ENCODE measurements at regions not wholly inside any gene's neighbourhood (a gene's known extent, or its start where the extent isn't known, plus 50 kb on each side); places are given as distances from the start of the nearest gene placed in this dataset.

GRCh38 chr14:99043267-99043615, 228.8 kb downstream of the BCL11B start:
- no peak for DNase-seq (ENCODE audit: low read depth)
- no peak overlapping the region for H3K4me3 ChIP-seq (ENCODE audit: low read depth, low read length)
- TF ChIP-seq CTCF (IDR thresholded peaks at IDR 0.05; ENCODE audit: control insufficient read depth, extremely low read depth, insufficient read depth): no peak

GRCh38 chr14:99043756-99044155, 228.2 kb downstream of the BCL11B start:
- DNase-seq (ENCODE audit: low read depth): no peak
- TF ChIP-seq CTCF (IDR thresholded peaks at IDR 0.05; ENCODE audit: control insufficient read depth, extremely low read depth, insufficient read depth): no peak
- H3K4me3 ChIP-seq (ENCODE audit: low read depth, low read length): no peak overlapping the region

- no peak overlapping the region for H3K4me3 ChIP-seq (ENCODE audit: low read depth, low read length)
- no peak for TF ChIP-seq CTCF (IDR thresholded peaks at IDR 0.05; ENCODE audit: control insufficient read depth, extremely low read depth, insufficient read depth)
- no peak for DNase-seq (ENCODE audit: low read depth)
These were observed 224.5 kb downstream of the BCL11B start for GRCh38 chr14:99047441-99048031.

DNA sequence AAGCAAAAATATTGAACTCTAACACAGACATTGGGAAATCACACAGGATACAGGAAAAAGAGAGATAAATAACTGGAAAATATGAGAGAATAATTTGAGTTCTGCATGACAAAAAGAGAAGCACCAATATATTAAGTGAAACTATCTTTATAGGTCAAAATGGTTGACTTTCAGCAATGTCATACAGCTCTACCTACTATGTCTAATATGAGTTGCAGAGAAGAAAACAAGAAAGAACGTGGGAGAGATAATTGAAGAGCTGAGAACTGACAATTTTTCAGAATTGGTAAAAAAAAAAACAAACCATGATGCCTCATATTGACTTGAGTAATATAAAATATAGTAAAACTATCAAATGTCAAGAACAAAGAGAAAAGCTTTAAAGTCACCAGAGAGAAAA, 221.7 kb downstream of the BCL11B start:
- no peak for DNase-seq (ENCODE audit: low read depth)
- no peak overlapping the region for H3K4me3 ChIP-seq (ENCODE audit: low read depth, low read length)
- TF ChIP-seq CTCF (IDR thresholded peaks at IDR 0.05; ENCODE audit: control insufficient read depth, extremely low read depth, insufficient read depth): no peak

DNA sequence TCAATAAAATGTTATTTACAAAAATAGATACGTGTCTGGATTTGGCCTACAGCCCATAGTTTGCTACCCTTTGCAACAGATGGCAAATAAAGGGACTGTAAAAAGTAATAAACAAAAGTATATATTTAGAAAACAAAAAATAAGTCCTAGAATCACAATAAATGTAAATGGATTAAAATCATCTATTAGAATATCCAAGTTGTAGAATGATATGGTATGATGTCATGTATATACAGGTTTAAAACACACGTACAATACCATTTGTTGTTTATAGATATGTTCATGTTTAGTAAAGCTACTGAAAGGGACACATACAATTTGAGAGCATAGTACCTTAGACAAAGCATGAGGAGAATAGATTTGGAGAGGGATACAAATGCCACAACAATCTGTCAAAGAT, 219.5 kb downstream of the BCL11B start:
- DNase-seq (ENCODE audit: low read depth): no peak
- TF ChIP-seq CTCF (IDR thresholded peaks at IDR 0.05; ENCODE audit: control insufficient read depth, extremely low read depth, insufficient read depth): no peak
- no peak overlapping the region for H3K4me3 ChIP-seq (ENCODE audit: low read depth, low read length)

DNA sequence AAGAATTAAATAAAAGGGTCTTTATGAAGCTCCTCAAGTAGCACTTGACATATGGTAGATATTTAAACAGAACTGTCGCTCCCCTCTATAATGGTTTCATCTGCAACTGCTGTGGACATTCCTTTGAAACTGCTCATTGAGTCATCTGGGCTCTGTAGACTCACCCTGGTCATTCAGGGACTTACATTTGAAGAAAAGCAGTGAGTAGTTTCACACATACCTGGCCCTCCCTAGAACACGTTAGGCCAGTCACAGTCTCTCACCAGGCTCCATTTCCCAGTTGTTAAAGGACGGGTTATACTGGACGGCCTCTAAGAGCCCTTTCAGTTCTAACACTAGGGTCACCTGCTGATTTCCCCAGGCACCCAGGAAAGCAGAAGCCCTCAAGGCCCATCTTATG, 217.0 kb downstream of the BCL11B start:
- no peak for DNase-seq (ENCODE audit: low read depth)
- no peak for TF ChIP-seq CTCF (IDR thresholded peaks at IDR 0.05; ENCODE audit: control insufficient read depth, extremely low read depth, insufficient read depth)
- no peak overlapping the region for H3K4me3 ChIP-seq (ENCODE audit: low read depth, low read length)

- H3K4me3 ChIP-seq (ENCODE audit: low read depth, low read length): no peak overlapping the region
- no peak for TF ChIP-seq CTCF (IDR thresholded peaks at IDR 0.05; ENCODE audit: control insufficient read depth, extremely low read depth, insufficient read depth)
- DNase-seq (ENCODE audit: low read depth): no peak
These were observed 216.2 kb downstream of the BCL11B start for GRCh38 chr14:99055816-99056215.

Data from LNCaP clone FGC (cell line).